Neural progenitor cell (in vitro differentiated cells): ENCODE measurements at regions not wholly inside any gene's neighbourhood (a gene's known extent, or its start where the extent isn't known, plus 50 kb on each side); places are given as distances from the start of the nearest gene placed in this dataset.

Experiments used
- CTCF ChIP-seq: fragments of 200-600 bp; sonication (generic); IDR thresholded peaks from 2 replicates; pipeline ENCODE4 v1.5.1; 2017; ENCODE audit warnings: antibody characterized with exemption, mild to moderate bottlenecking
- EZH2 ChIP-seq: fragments of 200-600 bp; sonication (generic); IDR thresholded peaks from 2 replicates; pipeline ENCODE4 v1.6.1; 2017; ENCODE audit warnings: antibody characterized with exemption, mild to moderate bottlenecking, moderate library complexity

- TF ChIP-seq EZH2 = no peak
- no peak for TF ChIP-seq CTCF
Measured at GRCh38 chr18:31243740-31244512, 74.0 kb upstream of the DSG1 start.
